SK-N-SH (cell line): ENCODE measurements at regions not wholly inside any gene's neighbourhood (a gene's known extent, or its start where the extent isn't known, plus 50 kb on each side); places are given as distances from the start of the nearest gene placed in this dataset.

Source experiments
- CTCF ChIA-PET: fragments of 300-600, 350-600 bp; formaldehyde crosslinking; extraction: SDS; loops from one replicate; lab custom pipeline; 2021; lab: Yijun Ruan, JAX
- POLR2A ChIA-PET: fragments of 350-600 bp; sonication (Branson Sonifier 250); formaldehyde crosslinking; extraction: SDS; loops from one replicate; lab custom pipeline; 2020; ENCODE audit warnings: antibody characterized with exemption, inconsistent platforms; lab: Yijun Ruan, JAX
- DNase-seq: peaks from one replicate; pipeline ENCODE4 v3.0.0; 2012
- H2AFZ ChIP-seq: fragments of 200-600 bp; sonication (generic); 2 replicates; pipeline ENCODE4 v1.8.1; 2016; ENCODE audit warnings: antibody characterized with exemption, mild to moderate bottlenecking, low read depth
- H3F3A ChIP-seq: fragments of 200-600 bp; sonication (generic); replicated peaks from 2 replicates; pipeline ENCODE3; 2016; ENCODE audit warnings: antibody characterized with exemption, mild to moderate bottlenecking; ENCODE audit not compliant: insufficient read depth
- H3K27ac ChIP-seq, 2 experiments: fragments of 200-500 bp in 1 of 2; fragments of 200-600 bp in 1 of 2; sonication (Bioruptor generic) in 1 of 2; sonication (generic), shearing (Covaris generic) in 1 of 2; 2 replicates each; pipeline versions ENCODE4 v1.5.1 to v1.6.1; 2014 to 2016; ENCODE audit warnings: low read depth in 2 of 2, inconsistent platforms in 1 of 2, low read length in 1 of 2, mild to moderate bottlenecking in 1 of 2, mixed read lengths in 1 of 2
- H3K27me3 ChIP-seq: fragments of 200-600 bp; sonication (generic), shearing (Covaris generic); 2 replicates; pipeline ENCODE4 v1.6.1; 2016; ENCODE audit warnings: mixed run types; ENCODE audit not compliant: insufficient read depth
- H3K36me3 ChIP-seq, 2 experiments: fragments of 200-500 bp in 1 of 2; fragments of 200-600 bp in 1 of 2; sonication (Bioruptor generic) in 1 of 2; sonication (generic) in 1 of 2; replicated peaks in 1 of 2; 2 replicates each; pipeline versions ENCODE3 to v1.5.1; 2014 to 2016; ENCODE audit warnings: low read length in 1 of 2, mild to moderate bottlenecking in 1 of 2; ENCODE audit not compliant: insufficient read depth in 2 of 2, control insufficient read depth in 1 of 2
- H3K4me1 ChIP-seq, 2 experiments: fragments of 200-500 bp in 1 of 2; fragments of 200-600 bp in 1 of 2; sonication (Bioruptor generic) in 1 of 2; sonication (generic), shearing (Covaris generic) in 1 of 2; 2 replicates each; pipeline versions ENCODE4 v1.5.1 to v1.6.1; 2014 to 2016; ENCODE audit warnings: low read depth in 1 of 2, low read length in 1 of 2, mixed run types in 1 of 2; ENCODE audit not compliant: insufficient read depth in 2 of 2, control insufficient read depth in 1 of 2
- H3K4me2 ChIP-seq: fragments of 200-600 bp; sonication (generic), shearing (Covaris generic); 2 replicates; pipeline ENCODE4 v1.6.1; 2017; ENCODE audit warnings: mixed run types
- H3K4me3 ChIP-seq, 2 experiments: fragments of 200-500 bp in 1 of 2; fragments of 200-600 bp in 1 of 2; sonication (Bioruptor generic) in 1 of 2; sonication (generic), shearing (Covaris generic) in 1 of 2; 2 replicates each; pipeline versions ENCODE4 v1.5.1 to v1.8.1; 2014 to 2016; ENCODE audit warnings: low read depth in 2 of 2, inconsistent platforms in 1 of 2, low read length in 1 of 2, mild to moderate bottlenecking in 1 of 2, mixed read lengths in 1 of 2, moderate library complexity in 1 of 2
- H3K79me2 ChIP-seq: fragments of 200-600 bp; sonication (generic); 2 replicates; pipeline ENCODE4 v1.8.1; 2017; ENCODE audit warnings: mild to moderate bottlenecking; ENCODE audit not compliant: insufficient read depth
- H3K9ac ChIP-seq: fragments of 200-600 bp; sonication (generic); 2 replicates; pipeline ENCODE4 v1.6.1; 2017; ENCODE audit warnings: mixed run types
- H3K9me2 ChIP-seq: fragments of 200-600 bp; sonication (generic); 2 replicates; pipeline ENCODE4 v1.6.1; 2017; ENCODE audit warnings: mixed run types
- H3K9me3 ChIP-seq: fragments of 200-600 bp; sonication (generic); 2 replicates; pipeline ENCODE4 v1.6.1; 2017; ENCODE audit warnings: mixed run types, mild to moderate bottlenecking, moderate library complexity
- H4K20me1 ChIP-seq: fragments of 200-600 bp; sonication (generic); 2 replicates; pipeline ENCODE4 v1.6.1; 2017; ENCODE audit warnings: mild to moderate bottlenecking, mixed run types; ENCODE audit not compliant: insufficient read depth
- CHD2 ChIP-seq: fragments of 150-350 bp; IDR thresholded peaks from 2 replicates; pipeline ENCODE4 v1.6.1; 2018; ENCODE audit warnings: low read length; ENCODE audit not compliant: partially characterized antibody
- FOXM1 ChIP-seq: IDR thresholded peaks from 2 replicates; pipeline ENCODE4 v1.4.0; 2012; ENCODE audit warnings: low read depth, mild to moderate bottlenecking
- GATA2 ChIP-seq: sonication (generic); formaldehyde crosslinking; IDR thresholded peaks from 2 replicates; pipeline ENCODE4 v1.5.0; 2020; ENCODE audit warnings: mild to moderate bottlenecking, missing genetic modification reagents
- POLR2AphosphoS5 ChIP-seq: IDR thresholded peaks from 2 replicates; pipeline ENCODE4 v1.6.1; 2012; ENCODE audit warnings: low read depth, low read length
- RFX5 ChIP-seq: IDR thresholded peaks from 2 replicates; pipeline ENCODE4 v1.6.1; 2012; ENCODE audit warnings: mild to moderate bottlenecking, improper control_type of control experiment, low read length
- TAF1 ChIP-seq: IDR thresholded peaks from 2 replicates; pipeline ENCODE4 v1.6.1; 2012; ENCODE audit warnings: low read depth, mild to moderate bottlenecking, low read length, moderate library complexity, borderline replicate concordance
- TEAD4 ChIP-seq: IDR thresholded peaks from 2 replicates; pipeline ENCODE4 v1.4.0; 2012; ENCODE audit warnings: mild to moderate bottlenecking, borderline replicate concordance; ENCODE audit not compliant: insufficient read depth
- YY1 ChIP-seq: IDR thresholded peaks from 2 replicates; pipeline ENCODE4 v1.4.0; 2012; ENCODE audit warnings: low read depth, mild to moderate bottlenecking
- WGBS: methylation state at CpG from one replicate; pipeline ENCODE4 v1.1.6; 2017; ENCODE audit warnings: low lambda C conversion rate; 5-methylcytosine and 5-hydroxymethylcytosine counted together
- TF ChIP-seq, protein P1 (sequence below): IDR thresholded peaks from 2 replicates; pipeline ENCODE4 v1.4.0; 2012; ENCODE audit warnings: low read depth, borderline replicate concordance
- TF ChIP-seq, protein P2 (sequence below): fragments of 150-350 bp; IDR thresholded peaks from 2 replicates; pipeline ENCODE4 v1.6.1; 2017; ENCODE audit warnings: antibody characterized with exemption, low read length, low read depth, borderline replicate concordance
- TF ChIP-seq, protein P3 (sequence below): IDR thresholded peaks from 2 replicates; pipeline ENCODE4; 2012
- TF ChIP-seq, protein P4 (sequence below): IDR thresholded peaks from 2 replicates; pipeline ENCODE4 v1.6.1; 2012; ENCODE audit warnings: mild to moderate bottlenecking, low read depth, low read length, moderate library complexity

DNA sequence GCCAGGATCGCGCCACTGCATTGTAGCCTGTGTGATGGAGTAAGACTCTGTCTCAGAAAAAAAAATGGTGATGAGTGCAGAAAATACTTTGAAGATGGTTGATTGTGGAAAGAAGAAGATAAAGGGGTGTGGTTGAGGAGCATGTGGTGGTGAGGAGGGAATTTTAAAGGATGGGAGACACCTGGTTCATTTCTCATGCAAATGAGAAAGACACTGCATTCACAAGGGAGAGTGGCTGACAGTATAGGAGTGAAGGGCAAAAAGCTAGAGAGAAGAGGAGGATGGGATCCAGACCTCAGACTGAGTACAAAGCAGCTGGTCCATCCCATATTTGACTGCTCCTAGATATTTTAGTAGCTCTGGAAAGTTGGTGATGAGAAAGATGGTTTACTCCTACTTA lies 206.0 kb downstream of the SNAPC1 start:
- Histone ChIP-seq H3K4me1 (no peaks in the 10 kb centered on the region), H3K27ac (no peak overlapping the region), H3K9me2 (no peaks in the 10 kb centered on the region), H2AFZ (no peak overlapping the region), H3F3A (no peaks in the 10 kb centered on the region), H3K79me2 (no peaks in the 10 kb centered on the region), H4K20me1 (no peaks in the 10 kb centered on the region), H3K4me3 (no peak overlapping the region), H3K36me3 (no peaks in the 10 kb centered on the region), H3K9ac (no peak overlapping the region), H3K9me3 (no peaks in the 10 kb centered on the region), H3K27me3 (no peaks in the 10 kb centered on the region), H3K4me2 (no peak overlapping the region)
- TF ChIP-seq RFX5 (no peak), FOXM1 (no peak), POLR2AphosphoS5 (no peak), CHD2 (no peak), TAF1 (no peak), YY1 (no peak), GATA2 (CRISPR knock-in tag) (no peak), TEAD4 (no peak)
- TF ChIP-seq, protein P1, sequence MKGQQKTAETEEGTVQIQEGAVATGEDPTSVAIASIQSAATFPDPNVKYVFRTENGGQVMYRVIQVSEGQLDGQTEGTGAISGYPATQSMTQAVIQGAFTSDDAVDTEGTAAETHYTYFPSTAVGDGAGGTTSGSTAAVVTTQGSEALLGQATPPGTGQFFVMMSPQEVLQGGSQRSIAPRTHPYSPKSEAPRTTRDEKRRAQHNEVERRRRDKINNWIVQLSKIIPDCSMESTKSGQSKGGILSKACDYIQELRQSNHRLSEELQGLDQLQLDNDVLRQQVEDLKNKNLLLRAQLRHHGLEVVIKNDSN = no peak
- TF ChIP-seq, protein P2, sequence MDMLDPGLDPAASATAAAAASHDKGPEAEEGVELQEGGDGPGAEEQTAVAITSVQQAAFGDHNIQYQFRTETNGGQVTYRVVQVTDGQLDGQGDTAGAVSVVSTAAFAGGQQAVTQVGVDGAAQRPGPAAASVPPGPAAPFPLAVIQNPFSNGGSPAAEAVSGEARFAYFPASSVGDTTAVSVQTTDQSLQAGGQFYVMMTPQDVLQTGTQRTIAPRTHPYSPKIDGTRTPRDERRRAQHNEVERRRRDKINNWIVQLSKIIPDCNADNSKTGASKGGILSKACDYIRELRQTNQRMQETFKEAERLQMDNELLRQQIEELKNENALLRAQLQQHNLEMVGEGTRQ = no peak
- TF ChIP-seq, protein P3, sequence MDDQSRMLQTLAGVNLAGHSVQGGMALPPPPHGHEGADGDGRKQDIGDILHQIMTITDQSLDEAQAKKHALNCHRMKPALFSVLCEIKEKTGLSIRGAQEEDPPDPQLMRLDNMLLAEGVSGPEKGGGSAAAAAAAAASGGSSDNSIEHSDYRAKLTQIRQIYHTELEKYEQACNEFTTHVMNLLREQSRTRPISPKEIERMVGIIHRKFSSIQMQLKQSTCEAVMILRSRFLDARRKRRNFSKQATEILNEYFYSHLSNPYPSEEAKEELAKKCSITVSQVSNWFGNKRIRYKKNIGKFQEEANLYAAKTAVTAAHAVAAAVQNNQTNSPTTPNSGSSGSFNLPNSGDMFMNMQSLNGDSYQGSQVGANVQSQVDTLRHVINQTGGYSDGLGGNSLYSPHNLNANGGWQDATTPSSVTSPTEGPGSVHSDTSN = no peak
- POLR2A ChIA-PET = no interaction called here
- no peak for DNase-seq
- CTCF ChIA-PET = no interaction called here
- WGBS = 96% methylated on average over 2 of the region's 2 CpGs

DNA sequence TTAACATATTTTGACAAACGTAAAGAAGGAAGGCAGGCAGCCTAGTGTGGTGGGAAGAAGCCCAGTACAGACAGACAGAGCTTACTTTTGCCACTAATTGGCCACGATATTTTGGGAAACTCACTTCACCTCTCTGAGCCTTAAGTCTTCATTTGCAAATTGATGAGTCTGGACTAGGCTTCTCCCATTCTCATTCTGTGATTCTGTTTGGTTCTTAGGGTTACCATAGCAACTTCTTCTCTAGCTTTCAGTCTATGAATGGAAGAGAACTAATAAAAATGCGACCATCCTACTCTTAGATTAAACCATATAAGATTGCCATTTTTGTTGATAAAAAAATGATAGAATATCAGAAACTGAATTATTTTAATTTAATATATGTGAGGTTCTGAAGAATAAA lies 210.5 kb downstream of the SNAPC1 start:
- Histone ChIP-seq H3K9ac (no peak overlapping the region), H2AFZ (no peak overlapping the region), H3K27me3 (no peaks in the 10 kb centered on the region), H3K4me3 (no peak overlapping the region), H3K4me1 (no peaks in the 10 kb centered on the region), H3K9me3 (no peaks in the 10 kb centered on the region), H3K27ac (no peak overlapping the region), H3K4me2 (no peak overlapping the region), H3K9me2 (no peaks in the 10 kb centered on the region), H3K79me2 (no peaks in the 10 kb centered on the region), H3K36me3 (no peaks in the 10 kb centered on the region), H3F3A (no peaks in the 10 kb centered on the region), H4K20me1 (no peaks in the 10 kb centered on the region)
- 18% methylated on average over 3 of the region's 3 CpGs for WGBS
- no peak for DNase-seq
- ChIA-PET POLR2A (no interaction called here), CTCF (no interaction called here)
- TF ChIP-seq TAF1 = no peak
- TF ChIP-seq, protein P4, sequence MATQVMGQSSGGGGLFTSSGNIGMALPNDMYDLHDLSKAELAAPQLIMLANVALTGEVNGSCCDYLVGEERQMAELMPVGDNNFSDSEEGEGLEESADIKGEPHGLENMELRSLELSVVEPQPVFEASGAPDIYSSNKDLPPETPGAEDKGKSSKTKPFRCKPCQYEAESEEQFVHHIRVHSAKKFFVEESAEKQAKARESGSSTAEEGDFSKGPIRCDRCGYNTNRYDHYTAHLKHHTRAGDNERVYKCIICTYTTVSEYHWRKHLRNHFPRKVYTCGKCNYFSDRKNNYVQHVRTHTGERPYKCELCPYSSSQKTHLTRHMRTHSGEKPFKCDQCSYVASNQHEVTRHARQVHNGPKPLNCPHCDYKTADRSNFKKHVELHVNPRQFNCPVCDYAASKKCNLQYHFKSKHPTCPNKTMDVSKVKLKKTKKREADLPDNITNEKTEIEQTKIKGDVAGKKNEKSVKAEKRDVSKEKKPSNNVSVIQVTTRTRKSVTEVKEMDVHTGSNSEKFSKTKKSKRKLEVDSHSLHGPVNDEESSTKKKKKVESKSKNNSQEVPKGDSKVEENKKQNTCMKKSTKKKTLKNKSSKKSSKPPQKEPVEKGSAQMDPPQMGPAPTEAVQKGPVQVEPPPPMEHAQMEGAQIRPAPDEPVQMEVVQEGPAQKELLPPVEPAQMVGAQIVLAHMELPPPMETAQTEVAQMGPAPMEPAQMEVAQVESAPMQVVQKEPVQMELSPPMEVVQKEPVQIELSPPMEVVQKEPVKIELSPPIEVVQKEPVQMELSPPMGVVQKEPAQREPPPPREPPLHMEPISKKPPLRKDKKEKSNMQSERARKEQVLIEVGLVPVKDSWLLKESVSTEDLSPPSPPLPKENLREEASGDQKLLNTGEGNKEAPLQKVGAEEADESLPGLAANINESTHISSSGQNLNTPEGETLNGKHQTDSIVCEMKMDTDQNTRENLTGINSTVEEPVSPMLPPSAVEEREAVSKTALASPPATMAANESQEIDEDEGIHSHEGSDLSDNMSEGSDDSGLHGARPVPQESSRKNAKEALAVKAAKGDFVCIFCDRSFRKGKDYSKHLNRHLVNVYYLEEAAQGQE = no peak
